K562 (cell line): ENCODE measurements at regions not wholly inside any gene's neighbourhood (a gene's known extent, or its start where the extent isn't known, plus 50 kb on each side); places are given as distances from the start of the nearest gene placed in this dataset.

ENCODE experiments used
- ARHGAP35 ChIP-seq: fragments of 450-650 bp; IDR thresholded peaks from 2 replicates; pipeline ENCODE4 v1.6.1; 2018; ENCODE audit not compliant: partially characterized antibody
- C11orf30 ChIP-seq: fragments of 450-650 bp; IDR thresholded peaks from 2 replicates; pipeline ENCODE4 v1.6.1; 2016; ENCODE audit warnings: low read depth, mild to moderate bottlenecking
- CEBPB ChIP-seq: fragments of 450-650 bp; IDR thresholded peaks from 2 replicates; pipeline ENCODE4 v1.6.1; 2016; ENCODE audit warnings: missing genetic modification characterization, missing compliant biosample characterization
- CEBPG ChIP-seq, 3 experiments: fragments of 200-800 bp in 1 of 3; sonication (Bioruptor generic) in 1 of 3; sonication (generic) in 1 of 3; formaldehyde crosslinking in 1 of 3; IDR thresholded peaks in 2 of 3; conservative IDR thresholded peaks in 1 of 3; 2 replicates each; pipeline versions ENCODE4 v1.6.1 to v1.8.0; 2016 to 2022; ENCODE audit warnings: missing compliant biosample characterization in 2 of 3, missing genetic modification characterization in 2 of 3, mild to moderate bottlenecking in 1 of 3, missing genetic modification reagents in 1 of 3
- CREM ChIP-seq: IDR thresholded peaks from 2 replicates; pipeline ENCODE4 v1.6.1; 2014; ENCODE audit warnings: antibody characterized with exemption, low read depth
- FOXK2 ChIP-seq, 2 experiments: fragments of 450-650 bp; IDR thresholded peaks in 1 of 2; conservative IDR thresholded peaks in 1 of 2; 2 replicates each; pipeline ENCODE4 v1.6.1; 2016; ENCODE audit warnings: low read depth in 2 of 2, mild to moderate bottlenecking in 1 of 2
- JUND ChIP-seq, 2 experiments: IDR thresholded peaks; 2 replicates in 1 of 2; 3 replicates in 1 of 2; pipeline ENCODE4 v1.6.1; 2011; ENCODE audit warnings: borderline replicate concordance in 2 of 2, low read depth in 2 of 2, low read length in 2 of 2, improper control_type of control experiment in 1 of 2, missing biosample characterization in 1 of 2, missing genetic modification characterization in 1 of 2, missing genetic modification reagents in 1 of 2
- MAFF ChIP-seq: IDR thresholded peaks from 2 replicates; pipeline ENCODE4 v1.6.1; 2012; ENCODE audit warnings: low read length, improper control_type of control experiment
- MAFG ChIP-seq: fragments of 450-650 bp; conservative IDR thresholded peaks from 2 replicates; pipeline ENCODE4 v1.6.1; 2016; ENCODE audit warnings: missing genetic modification characterization, missing compliant biosample characterization
- MAFK ChIP-seq: IDR thresholded peaks from 2 replicates; pipeline ENCODE4 v1.6.1; 2011; ENCODE audit warnings: low read length, improper control_type of control experiment
- MEIS2 ChIP-seq: fragments of 450-650 bp; IDR thresholded peaks from 2 replicates; pipeline ENCODE4 v1.6.1; 2014; ENCODE audit warnings: mild to moderate bottlenecking; ENCODE audit not compliant: partially characterized antibody
- NCOA4 ChIP-seq: fragments of 450-650 bp; IDR thresholded peaks from 2 replicates; pipeline ENCODE4 v1.6.1; 2018; ENCODE audit warnings: mild to moderate bottlenecking; ENCODE audit not compliant: partially characterized antibody
- PKNOX1 ChIP-seq: fragments of 450-650 bp; IDR thresholded peaks from 2 replicates; pipeline ENCODE4 v1.6.1; 2016
- PRDM10 ChIP-seq: fragments of 450-650 bp; IDR thresholded peaks from 2 replicates; pipeline ENCODE4 v1.6.1; 2018; ENCODE audit not compliant: partially characterized antibody
- SMARCE1 ChIP-seq: fragments of 450-650 bp; IDR thresholded peaks from 2 replicates; pipeline ENCODE4 v1.7.1; 2016; ENCODE audit warnings: mild to moderate bottlenecking
- TFAP4 ChIP-seq: sonication (generic); formaldehyde crosslinking; IDR thresholded peaks from 2 replicates; pipeline ENCODE4 v1.8.0; 2022; ENCODE audit warnings: missing genetic modification reagents, mild to moderate bottlenecking, moderate library complexity, borderline replicate concordance
- TRIM24 ChIP-seq, 2 experiments: fragments of 450-650 bp; IDR thresholded peaks; 2 replicates each; pipeline ENCODE4 v1.6.1; 2016
- ZBTB7A ChIP-seq: IDR thresholded peaks from 2 replicates; pipeline ENCODE4 v1.6.1; 2011; ENCODE audit warnings: low read depth, mild to moderate bottlenecking, low read length, moderate library complexity, borderline replicate concordance; ENCODE audit not compliant: control insufficient read depth
- ZNF3 ChIP-seq: fragments of 250-450 bp; sonication (Bioruptor Pico); IDR thresholded peaks from 2 replicates; pipeline ENCODE4 v1.5.0; 2021; ENCODE audit warnings: mild to moderate bottlenecking, moderate library complexity

GRCh38 chr7:101717628-101718357 is 88.7 kb upstream of the MYL10 start (continued):
- 0 out of 2 replicates have a peak, but pooled peaks have one; percentile 12 for TF ChIP-seq PKNOX1
- peak; percentile 46 to 66; a peak in 3 of 4 replicates for TF ChIP-seq TRIM24 (IDR thresholded peaks at IDR 0.05)
- TF ChIP-seq MEIS2: peak; percentile 82
- peak; percentile 49 for TF ChIP-seq MAFK
- peak; percentile 83 for TF ChIP-seq MAFG (tag)
- TF ChIP-seq CEBPG (CRISPR knock-in tag; IDR thresholded peaks at IDR 0.05): no peak
- TF ChIP-seq CEBPG (tag; conservative IDR thresholded peaks at IDR 0.05 in 1 of 2, IDR thresholded peaks at IDR 0.05 in 1 of 2): peak; percentile 81 to 85
- TF ChIP-seq ARHGAP35: no peak
- TF ChIP-seq MAFF: peak; percentile 2; the same call in 1 of the 2 replicates
- TF ChIP-seq JUND (IDR thresholded peaks at IDR 0.05; ENCODE audit: borderline replicate concordance, low read depth, low read length): peak; percentile 14; the same call in 1 of the 2 replicates
- TF ChIP-seq JUND (tag; IDR thresholded peaks at IDR 0.05; ENCODE audit: borderline replicate concordance, low read depth, low read length): no peak
- 0 out of 2 replicates have a peak, but pooled peaks have one; percentile 12 for TF ChIP-seq SMARCE1
- TF ChIP-seq CEBPB: peak; percentile 99
- peak; percentile 87 for TF ChIP-seq C11orf30
- no peak for TF ChIP-seq CREM
- no peak for TF ChIP-seq NCOA4
- 0 out of 2 replicates have a peak, but pooled peaks have one; percentile 9 for TF ChIP-seq ZBTB7A
- peak; percentile 97 for TF ChIP-seq PRDM10
- TF ChIP-seq TFAP4 (CRISPR knock-in tag): 0 out of 2 replicates have a peak, but pooled peaks have one; percentile 25
- no peak for TF ChIP-seq ZNF3 (CRISPR knock-in tag)
- TF ChIP-seq FOXK2 (conservative IDR thresholded peaks at IDR 0.05 in 1 of 2, IDR thresholded peaks at IDR 0.05 in 1 of 2; ENCODE audit: low read depth in 2 of 2): peak in 1 of 2 experiments; percentile 57; a peak in 1 of 4 replicates
